Naive thymus-derived CD8-positive, alpha-beta T cell (primary cell): ENCODE measurements at regions not wholly inside any gene's neighbourhood (a gene's known extent, or its start where the extent isn't known, plus 50 kb on each side); places are given as distances from the start of the nearest gene placed in this dataset.

Source experiments
- ATAC-seq, 2 donors: fragments of 150-1000 bp; cut with Tn5 transposase in 1 of 2; sonication (Bioruptor Pico), chemical (Tn5 transposase) in 1 of 2; 1 replicate in 1 of 2; 2 replicates in 1 of 2; pipeline ENCODE4 v1.10.0; 2021; ENCODE audit warnings: mild to moderate bottlenecking in 2 of 2, moderate library complexity in 2 of 2
- POLR2A ChIA-PET: fragments of 350-600 bp; sonication (Branson Sonifier 250); formaldehyde crosslinking; loops from one replicate; lab custom pipeline; 2021; ENCODE audit warnings: antibody characterized with exemption; lab: Charles Lee
- DNase-seq, 10 donors: peaks; one replicate each; pipeline versions ENCODE4 v3.0.0 to v3.0.0-alpha.2; 2020 to 2022
- H3K27ac Mint-ChIP-seq, 10 donors: one replicate each; pipeline ENCODE4 v1.8.0; 2020 to 2022; ENCODE audit warnings: mild to moderate bottlenecking in 10 of 10, mixed read lengths in 10 of 10, moderate library complexity in 4 of 10, inconsistent platforms in 1 of 10
- H3K27me3 Mint-ChIP-seq, 5 donors: one replicate each; pipeline ENCODE4 v1.8.0; 2021 to 2022; ENCODE audit warnings: mixed read lengths in 5 of 5
- H3K36me3 Mint-ChIP-seq, 3 donors: one replicate each; pipeline ENCODE4 v1.8.0; 2020 to 2022; ENCODE audit warnings: mixed read lengths in 3 of 3, mild to moderate bottlenecking in 2 of 3, inconsistent platforms in 1 of 3
- H3K4me1 Mint-ChIP-seq, 4 donors: one replicate each; pipeline ENCODE4 v1.8.0; 2021 to 2022; ENCODE audit warnings: mixed read lengths in 4 of 4
- H3K4me3 Mint-ChIP-seq, 10 donors: one replicate each; pipeline ENCODE4 v1.8.0; 2020 to 2022; ENCODE audit warnings: mild to moderate bottlenecking in 10 of 10, mixed read lengths in 10 of 10, moderate library complexity in 6 of 10, inconsistent platforms in 1 of 10
- H3K9me3 Mint-ChIP-seq, 9 donors: one replicate each; pipeline ENCODE4 v1.8.0; 2020 to 2022; ENCODE audit warnings: mixed read lengths in 9 of 9, mild to moderate bottlenecking in 3 of 9, inconsistent platforms in 1 of 9, moderate library complexity in 1 of 9

DNA sequence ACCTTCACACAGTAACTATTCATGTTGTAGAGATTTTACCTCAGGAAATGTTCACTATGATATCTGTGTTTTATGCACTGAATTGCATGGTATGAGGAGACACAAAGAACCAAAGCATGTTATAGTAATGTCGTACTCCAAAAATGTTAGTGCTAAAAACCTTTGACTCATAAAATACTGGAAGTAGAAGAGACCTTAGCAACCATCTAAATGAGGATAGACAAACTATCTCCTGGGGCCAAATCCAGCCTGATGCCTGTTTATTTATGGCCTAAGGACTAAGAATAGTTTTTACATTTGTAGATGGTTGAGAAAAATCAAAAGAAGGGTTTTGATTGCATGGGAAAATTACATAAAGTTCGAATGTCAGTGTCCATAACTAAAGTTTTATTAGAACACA is 535.1 kb downstream of the INHBA start:
- DNase-seq (no peak), ATAC-seq (no peak)
- H3K27me3 Mint-ChIP-seq, result no peaks in the 10 kb centered on the region
- H3K9me3 Mint-ChIP-seq, result peaks cover 0 to 18% (median 0%) of the 10 kb centered on the region in 9 donors
- no peak overlapping the region for H3K27ac Mint-ChIP-seq
- H3K4me3 Mint-ChIP-seq, result no peak overlapping the region
- no peaks in the 10 kb centered on the region for H3K4me1 Mint-ChIP-seq
- H3K36me3 Mint-ChIP-seq, result no peaks in the 10 kb centered on the region
- POLR2A ChIA-PET, result no interaction called here

DNA sequence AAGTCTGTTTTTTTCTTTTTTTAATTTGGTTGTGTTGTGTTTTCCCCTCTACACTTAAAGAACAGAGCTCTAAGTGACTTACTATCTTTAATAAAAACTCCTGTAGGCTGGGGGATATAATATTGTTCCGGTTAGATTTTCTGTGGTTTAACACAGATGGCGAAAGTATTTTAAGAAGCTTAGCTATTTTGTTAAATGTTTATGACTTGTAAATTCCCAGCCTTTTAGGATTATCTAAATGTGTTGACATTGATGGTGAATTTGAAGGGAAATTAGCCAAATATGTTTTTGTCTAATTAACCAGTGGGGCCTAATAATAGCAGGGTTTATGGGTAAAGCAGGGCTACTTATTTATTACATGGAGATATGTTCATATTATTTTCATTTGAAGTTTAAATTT is 538.5 kb downstream of the INHBA start:
- Mint-ChIP-seq H3K27me3 (no peaks in the 10 kb centered on the region), H3K9me3 (peaks cover 0 to 15% (median 2%) of the 10 kb centered on the region in 9 donors), H3K27ac (no peak overlapping the region), H3K4me3 (no peak overlapping the region), H3K4me1 (no peaks in the 10 kb centered on the region), H3K36me3 (no peaks in the 10 kb centered on the region)
- POLR2A ChIA-PET, result no interaction called here
- ATAC-seq (no peak), DNase-seq (no peak)

DNA sequence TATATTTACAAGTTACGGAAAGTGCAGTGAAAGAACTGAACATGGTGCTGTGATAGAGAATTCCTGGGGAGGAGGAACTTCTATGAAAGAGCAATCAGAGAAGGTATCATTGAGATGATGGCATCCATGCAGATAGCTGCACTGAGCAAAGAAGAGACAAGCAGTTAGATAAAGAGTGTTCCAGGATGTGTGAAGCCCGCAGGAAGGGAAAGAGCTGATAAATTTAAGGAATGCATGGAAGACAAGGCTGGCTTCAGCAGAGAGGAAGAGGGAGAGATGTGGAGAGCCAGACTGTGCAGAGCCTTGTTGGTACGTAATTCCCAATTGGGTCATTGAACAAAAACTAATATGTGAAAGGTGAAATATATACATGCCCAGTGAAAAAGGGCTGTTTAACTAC is 538.9 kb downstream of the INHBA start:
- no peak for ATAC-seq
- no peaks in the 10 kb centered on the region for H3K36me3 Mint-ChIP-seq
- no peak for DNase-seq
- H3K4me1 Mint-ChIP-seq, result no peaks in the 10 kb centered on the region
- no peak overlapping the region for H3K27ac Mint-ChIP-seq
- POLR2A ChIA-PET, result no interaction called here
- peaks cover 0 to 15% (median 2%) of the 10 kb centered on the region in 9 donors for H3K9me3 Mint-ChIP-seq
- H3K4me3 Mint-ChIP-seq, result no peak overlapping the region
- no peaks in the 10 kb centered on the region for H3K27me3 Mint-ChIP-seq

DNA sequence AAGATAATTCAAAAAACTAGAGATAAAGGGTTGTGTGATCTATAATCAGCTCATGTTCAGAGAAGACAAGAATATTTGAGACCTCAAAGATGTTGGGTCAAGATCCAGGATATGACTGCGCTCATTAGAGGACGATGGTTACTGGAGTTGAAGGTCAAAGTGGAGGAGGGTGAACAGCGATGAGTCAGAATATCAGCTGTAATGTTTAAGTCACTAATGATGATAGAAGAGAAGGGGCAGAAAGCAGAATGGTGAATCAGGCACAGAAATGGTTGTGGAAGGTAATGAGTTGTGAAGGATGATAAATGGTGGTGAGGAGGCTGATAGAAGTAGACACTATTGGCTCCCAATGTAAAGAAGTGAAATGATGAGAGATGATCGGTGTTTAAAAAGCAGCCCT is 540.3 kb downstream of the INHBA start:
- peaks cover 0 to 15% (median 2%) of the 10 kb centered on the region in 9 donors for H3K9me3 Mint-ChIP-seq
- POLR2A ChIA-PET, result no interaction called here
- no peak overlapping the region for H3K27ac Mint-ChIP-seq
- no peak overlapping the region for H3K4me3 Mint-ChIP-seq
- DNase-seq, result no peak
- no peaks in the 10 kb centered on the region for H3K27me3 Mint-ChIP-seq
- no peaks in the 10 kb centered on the region for H3K4me1 Mint-ChIP-seq
- no peaks in the 10 kb centered on the region for H3K36me3 Mint-ChIP-seq
- ATAC-seq, result no peak

DNA sequence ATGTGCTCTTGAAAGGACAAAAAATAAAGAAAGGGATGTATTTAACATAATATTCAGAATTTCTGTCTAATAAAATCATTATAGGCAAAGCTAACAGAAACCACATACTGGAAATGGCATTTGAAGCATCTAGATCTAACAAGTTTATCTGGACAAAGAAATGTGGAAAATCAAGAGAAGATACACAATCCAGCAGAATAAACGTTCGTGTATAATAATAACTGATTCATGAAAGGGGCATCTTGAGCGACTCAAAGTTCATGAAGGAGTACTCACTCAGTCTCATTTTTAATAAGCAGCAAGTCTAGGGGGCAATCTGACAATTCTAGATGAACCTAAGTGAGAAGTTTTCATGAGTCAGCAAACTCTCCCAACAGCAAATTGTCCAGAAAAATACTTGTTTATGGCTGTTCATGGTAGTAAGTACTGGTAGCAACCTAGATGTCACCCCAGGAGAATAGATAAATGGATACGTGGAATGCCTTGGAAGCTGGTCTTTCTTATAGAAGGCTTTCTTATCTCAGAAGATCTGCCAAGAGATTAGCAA is 541.8 kb downstream of the INHBA start:
- Mint-ChIP-seq H3K4me1 (no peaks in the 10 kb centered on the region), H3K9me3 (peaks cover 0 to 19% (median 0%) of the 10 kb centered on the region in 9 donors), H3K36me3 (no peaks in the 10 kb centered on the region), H3K27ac (no peak overlapping the region), H3K4me3 (no peak overlapping the region), H3K27me3 (no peaks in the 10 kb centered on the region)
- POLR2A ChIA-PET, result no interaction called here
- ATAC-seq (no peak), DNase-seq (no peak)

DNA sequence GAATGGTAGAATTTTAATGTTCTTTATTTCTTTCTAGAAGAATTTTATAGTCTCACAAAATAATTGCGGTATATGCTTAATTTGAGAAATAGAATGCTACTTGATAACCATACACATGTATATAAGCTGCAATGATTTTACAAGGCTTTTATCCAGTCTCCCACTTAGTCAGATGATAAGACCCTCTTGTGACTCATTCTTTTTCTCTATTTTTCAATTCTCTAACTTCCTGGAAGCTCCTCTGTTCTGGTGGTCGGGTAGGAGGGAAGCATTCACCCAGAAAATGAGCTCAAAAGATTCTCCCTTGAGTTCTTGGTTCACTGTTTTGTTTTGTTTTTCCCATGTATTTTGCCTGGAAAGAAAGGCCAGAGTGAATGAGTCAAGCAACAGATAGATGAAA is 546.6 kb downstream of the INHBA start:
- POLR2A ChIA-PET, result no interaction called here
- H3K36me3 Mint-ChIP-seq, result no peaks in the 10 kb centered on the region
- H3K9me3 Mint-ChIP-seq, result peaks cover 0 to 37% (median 2%) of the 10 kb centered on the region in 9 donors
- no peak for ATAC-seq
- no peak for DNase-seq
- H3K27ac Mint-ChIP-seq, result no peak overlapping the region
- H3K4me3 Mint-ChIP-seq, result no peak overlapping the region
- H3K27me3 Mint-ChIP-seq, result peaks cover 0 to 9% (median 0%) of the 10 kb centered on the region in 5 donors
- no peaks in the 10 kb centered on the region for H3K4me1 Mint-ChIP-seq

DNA sequence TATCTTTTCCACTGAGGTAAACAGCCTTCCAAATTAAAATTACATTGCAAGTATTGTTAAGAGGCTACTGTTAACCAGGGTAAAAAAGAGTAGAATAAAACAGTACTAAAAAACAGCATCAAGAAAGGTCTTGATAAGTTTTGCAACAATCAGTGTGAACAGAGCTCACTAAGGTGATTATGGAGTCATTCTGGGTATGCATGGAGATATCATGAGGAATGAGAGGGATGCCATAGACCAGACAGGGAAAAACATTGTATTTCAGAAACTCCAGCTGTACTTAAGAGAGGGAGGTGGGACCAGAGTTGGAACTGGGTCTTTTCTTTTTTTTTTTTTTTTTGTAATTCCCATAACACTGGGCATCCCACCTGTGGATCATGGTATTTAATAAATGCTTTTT is 549.6 kb downstream of the INHBA start:
- H3K27ac Mint-ChIP-seq, result no peak overlapping the region
- POLR2A ChIA-PET, result no interaction called here
- peaks cover 0 to 22% (median 2%) of the 10 kb centered on the region in 9 donors for H3K9me3 Mint-ChIP-seq
- no peak overlapping the region for H3K4me3 Mint-ChIP-seq
- DNase-seq, result no peak
- no peaks in the 10 kb centered on the region for H3K36me3 Mint-ChIP-seq
- ATAC-seq, result no peak
- no peaks in the 10 kb centered on the region for H3K4me1 Mint-ChIP-seq
- H3K27me3 Mint-ChIP-seq, result peaks cover 0 to 9% (median 0%) of the 10 kb centered on the region in 5 donors

DNA sequence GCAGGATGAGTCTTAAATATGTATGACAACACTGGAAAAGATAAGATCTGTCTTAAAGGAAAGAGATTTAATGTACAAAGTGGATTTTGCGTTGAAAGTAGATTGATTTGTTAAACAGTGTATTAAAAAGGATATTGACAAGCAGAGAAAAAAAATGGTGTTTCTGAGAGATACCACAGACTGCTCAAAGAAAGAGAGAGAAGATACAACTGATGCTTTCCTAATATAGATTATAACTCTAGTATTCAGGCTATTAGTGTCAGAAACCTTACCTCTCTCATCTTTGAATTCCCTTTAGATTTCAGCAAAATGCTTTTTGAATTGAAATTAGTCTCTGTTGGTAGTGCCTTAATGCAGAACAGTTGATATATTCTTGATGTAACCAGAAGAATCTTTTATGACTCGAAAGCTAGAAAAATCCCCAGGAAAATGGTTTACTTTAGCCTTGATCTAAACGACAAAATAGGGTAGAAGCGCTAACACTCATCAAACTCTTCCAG is 550.7 kb downstream of the INHBA start:
- H3K4me1 Mint-ChIP-seq, result no peaks in the 10 kb centered on the region
- H3K27me3 Mint-ChIP-seq, result peaks cover 0 to 9% (median 0%) of the 10 kb centered on the region in 5 donors
- no peak overlapping the region for H3K27ac Mint-ChIP-seq
- H3K4me3 Mint-ChIP-seq, result no peak overlapping the region
- POLR2A ChIA-PET, result no interaction called here
- ATAC-seq (no peak), DNase-seq (no peak)
- H3K36me3 Mint-ChIP-seq, result no peaks in the 10 kb centered on the region
- peaks cover 0 to 22% (median 2%) of the 10 kb centered on the region in 9 donors for H3K9me3 Mint-ChIP-seq

DNA sequence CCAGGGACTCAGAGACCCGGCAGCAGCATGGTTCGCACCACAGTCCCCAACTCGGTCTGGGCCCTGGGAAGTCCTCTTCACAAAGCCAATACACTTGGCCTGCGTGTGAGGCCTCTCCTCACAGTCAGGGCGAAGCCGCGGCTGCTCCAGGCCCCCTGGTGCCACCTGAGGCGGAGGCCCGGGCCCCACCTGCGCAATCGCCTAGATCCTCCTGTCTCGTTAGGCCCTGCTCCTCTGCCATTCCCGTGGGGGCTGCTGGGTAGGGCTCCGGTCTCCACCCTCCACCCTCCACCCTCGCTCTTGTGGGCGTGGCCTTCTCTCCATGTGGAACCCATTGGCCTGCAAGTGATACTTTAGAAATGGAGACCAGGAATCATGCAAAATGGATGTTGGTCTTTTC is 553.3 kb downstream of the INHBA start:
- Mint-ChIP-seq H3K27ac (no peak overlapping the region), H3K4me3 (no peak overlapping the region), H3K4me1 (no peaks in the 10 kb centered on the region), H3K27me3 (no peaks in the 10 kb centered on the region), H3K9me3 (peaks cover 0 to 8% (median 0%) of the 10 kb centered on the region in 9 donors), H3K36me3 (no peaks in the 10 kb centered on the region)
- ATAC-seq (no peak), DNase-seq (no peak)
- POLR2A ChIA-PET, result no interaction called here

DNA sequence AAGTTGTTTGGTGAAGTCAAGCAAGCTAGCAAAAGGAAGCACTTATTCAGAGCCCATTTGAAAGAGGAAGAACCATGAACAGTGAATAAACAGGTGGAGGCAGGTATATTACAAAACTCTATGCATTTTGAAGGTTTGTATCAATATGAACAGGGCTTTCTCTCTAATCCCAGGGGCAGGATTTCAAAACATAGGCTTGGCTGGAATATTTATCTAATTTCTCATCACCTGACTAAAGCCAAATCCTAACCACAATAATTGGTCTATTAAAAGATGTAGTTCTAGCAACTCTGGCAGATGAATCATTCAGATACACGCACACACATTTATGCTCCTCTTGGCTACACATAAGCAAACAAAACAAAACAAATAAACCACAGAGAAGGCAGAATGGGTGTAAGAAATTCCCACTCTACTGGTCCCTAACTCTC is 554.4 kb downstream of the INHBA start:
- peaks cover 0 to 8% (median 0%) of the 10 kb centered on the region in 9 donors for H3K9me3 Mint-ChIP-seq
- POLR2A ChIA-PET, result no interaction called here
- DNase-seq (no peak), ATAC-seq (no peak)
- no peak overlapping the region for H3K4me3 Mint-ChIP-seq
- no peaks in the 10 kb centered on the region for H3K4me1 Mint-ChIP-seq
- H3K27ac Mint-ChIP-seq, result no peak overlapping the region
- no peaks in the 10 kb centered on the region for H3K27me3 Mint-ChIP-seq
- H3K36me3 Mint-ChIP-seq, result no peaks in the 10 kb centered on the region

DNA sequence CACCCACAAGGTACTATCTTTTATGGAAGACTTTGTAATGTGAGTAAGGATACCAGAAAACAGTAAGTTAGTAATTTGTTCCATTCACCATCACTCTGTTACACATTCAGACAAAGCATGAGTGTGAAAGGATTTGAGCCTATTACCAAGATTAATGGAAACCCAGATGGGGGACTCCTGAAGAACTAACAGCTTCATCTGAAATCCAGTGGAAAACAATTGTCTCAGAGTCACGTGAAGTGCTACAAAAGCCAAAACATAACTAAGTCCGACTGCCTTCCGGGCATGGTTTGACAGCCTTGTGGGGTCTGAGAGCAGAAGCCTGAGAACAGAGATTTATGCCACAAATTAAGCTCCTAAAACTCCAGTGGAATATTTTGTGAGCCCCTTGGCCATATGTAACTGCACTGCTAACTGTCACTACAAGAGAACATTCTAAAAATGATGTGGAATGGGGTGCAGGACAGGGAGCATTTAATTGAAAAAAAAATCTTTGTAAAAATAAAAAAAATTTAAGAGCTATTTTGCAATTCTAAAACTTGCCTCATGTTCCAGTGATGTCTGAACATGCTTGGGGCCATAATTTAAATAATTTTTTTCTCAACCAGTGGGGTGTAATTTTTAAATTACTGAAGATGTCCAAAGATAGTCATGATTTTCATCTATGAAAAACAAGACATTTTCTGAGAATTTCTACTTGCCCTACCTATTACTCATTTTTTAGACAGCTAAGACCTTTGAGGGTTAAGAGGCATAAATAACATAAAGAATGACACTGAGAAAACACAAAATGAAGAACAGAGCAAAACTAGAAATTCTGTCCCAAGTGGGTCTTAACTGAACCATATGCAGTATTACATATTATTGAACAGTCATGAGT is 555.0 kb downstream of the INHBA start:
- Mint-ChIP-seq H3K4me3 (no peak overlapping the region), H3K9me3 (peaks cover 0 to 6% (median 0%) of the 10 kb centered on the region in 9 donors), H3K4me1 (no peaks in the 10 kb centered on the region), H3K36me3 (no peaks in the 10 kb centered on the region), H3K27me3 (no peaks in the 10 kb centered on the region), H3K27ac (no peak overlapping the region)
- DNase-seq, result no peak
- ATAC-seq, result no peak
- POLR2A ChIA-PET, result no interaction called here

DNA sequence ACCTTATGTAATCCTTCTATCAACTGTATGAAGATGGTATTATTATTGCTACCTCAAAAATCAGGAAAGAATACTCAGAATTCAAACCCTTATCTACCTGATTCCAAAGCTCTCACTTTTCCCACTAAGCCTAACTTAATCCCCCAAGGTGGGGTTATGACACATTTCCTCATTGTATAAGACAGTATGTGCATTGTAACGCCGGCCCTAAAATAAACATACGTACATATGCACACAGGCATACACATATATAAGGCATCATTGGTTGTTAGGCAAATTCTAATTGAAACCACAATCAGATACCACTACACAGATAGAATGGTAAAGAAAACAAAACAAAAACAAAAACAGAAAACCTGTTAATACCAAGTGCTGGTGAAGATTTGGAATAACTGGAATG is 556.5 kb downstream of the INHBA start:
- ATAC-seq, result no peak
- Mint-ChIP-seq H3K4me1 (no peaks in the 10 kb centered on the region), H3K36me3 (no peaks in the 10 kb centered on the region), H3K9me3 (peaks cover 0 to 2% (median 0%) of the 10 kb centered on the region in 9 donors), H3K27me3 (no peaks in the 10 kb centered on the region), H3K4me3 (no peak overlapping the region), H3K27ac (no peak overlapping the region)
- no peak for DNase-seq
- POLR2A ChIA-PET, result no interaction called here

DNA sequence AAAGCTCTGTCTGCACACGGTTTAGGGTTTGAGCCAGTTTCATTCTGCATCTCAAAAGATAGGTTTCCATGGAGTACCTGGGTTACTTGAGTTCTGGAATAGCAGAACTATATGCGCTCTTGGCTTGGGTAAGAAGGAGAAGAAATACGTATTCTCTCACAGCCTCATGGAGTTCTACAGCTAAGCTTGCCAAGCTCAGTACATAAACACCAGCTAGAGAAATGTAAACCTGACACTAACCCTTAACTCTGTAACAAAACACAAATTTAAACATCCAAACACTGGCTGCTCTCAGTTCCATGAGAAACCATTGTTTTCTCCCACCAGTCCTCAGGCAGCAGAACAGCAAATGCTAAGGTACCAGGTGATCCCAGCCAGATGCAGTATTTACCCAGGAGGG is 557.2 kb downstream of the INHBA start:
- Mint-ChIP-seq H3K4me3 (no peak overlapping the region), H3K36me3 (no peaks in the 10 kb centered on the region), H3K4me1 (no peaks in the 10 kb centered on the region), H3K27me3 (no peaks in the 10 kb centered on the region), H3K27ac (no peak overlapping the region), H3K9me3 (peaks cover 0 to 2% (median 0%) of the 10 kb centered on the region in 9 donors)
- ATAC-seq (no peak), DNase-seq (no peak)
- POLR2A ChIA-PET, result no interaction called here
